GM12878 (cell line): ENCODE measurements at regions not wholly inside any gene's neighbourhood (a gene's known extent, or its start where the extent isn't known, plus 50 kb on each side); places are given as distances from the start of the nearest gene placed in this dataset.

ENCODE experiments used
- BCL11A ChIP-seq: IDR thresholded peaks from 2 replicates; pipeline ENCODE4 v1.6.1; 2011; ENCODE audit warnings: low read depth, low read length
- BHLHE40 ChIP-seq, 2 experiments: fragments of 450-650 bp in 1 of 2; IDR thresholded peaks; 2 replicates each; pipeline ENCODE4 v1.6.1; 2011 to 2017; ENCODE audit warnings: low read depth in 2 of 2, borderline replicate concordance in 1 of 2, improper control_type of control experiment in 1 of 2, low read length in 1 of 2, mild to moderate bottlenecking in 1 of 2
- CHD1 ChIP-seq: IDR thresholded peaks from 2 replicates; pipeline ENCODE4 v1.6.1; 2012; ENCODE audit warnings: low read depth, low read length, improper control_type of control experiment
- EED ChIP-seq: sonication (generic); IDR thresholded peaks from 2 replicates; pipeline ENCODE4 v1.6.1; 2016; ENCODE audit warnings: antibody characterized with exemption, low read depth
- ELK1 ChIP-seq: IDR thresholded peaks from 2 replicates; pipeline ENCODE4 v1.6.1; 2012; ENCODE audit warnings: low read depth, low read length, improper control_type of control experiment
- EP300 ChIP-seq, 2 experiments: fragments of 150-350 bp in 1 of 2; IDR thresholded peaks; 2 replicates each; pipeline ENCODE4 v1.6.1; 2011 to 2012; ENCODE audit warnings: low read depth in 2 of 2, low read length in 2 of 2, borderline replicate concordance in 1 of 2, improper control_type of control experiment in 1 of 2, inconsistent platforms in 1 of 2; ENCODE audit not compliant: control insufficient read depth in 1 of 2
- KLF5 ChIP-seq: fragments of 450-650 bp; IDR thresholded peaks from 2 replicates; pipeline ENCODE4 v1.6.1; 2014; ENCODE audit warnings: mild to moderate bottlenecking; ENCODE audit not compliant: partially characterized antibody
- PAX5 ChIP-seq: IDR thresholded peaks from 2 replicates; pipeline ENCODE4 v1.6.1; 2011; ENCODE audit warnings: low read depth, low read length, borderline replicate concordance
- POLR2AphosphoS5 ChIP-seq: IDR thresholded peaks from 2 replicates; pipeline ENCODE4 v1.6.1; 2011; ENCODE audit warnings: mild to moderate bottlenecking, low read length, inconsistent platforms
- RELB ChIP-seq: fragments of 450-650 bp; IDR thresholded peaks from 2 replicates; pipeline ENCODE4 v1.6.1; 2017; ENCODE audit warnings: low read depth, mild to moderate bottlenecking, moderate library complexity
- SKIL ChIP-seq: fragments of 450-650 bp; IDR thresholded peaks from 2 replicates; pipeline ENCODE4 v1.6.1; 2017; ENCODE audit warnings: mild to moderate bottlenecking, low read depth, inconsistent platforms; ENCODE audit not compliant: poor library complexity, severe bottlenecking
- USF2 ChIP-seq: IDR thresholded peaks from 2 replicates; pipeline ENCODE4 v1.6.1; 2011; ENCODE audit warnings: low read depth, low read length, improper control_type of control experiment, borderline replicate concordance
- ZBTB40 ChIP-seq: fragments of 450-650 bp; IDR thresholded peaks from 2 replicates; pipeline ENCODE4 v1.6.1; 2016; ENCODE audit warnings: mild to moderate bottlenecking, moderate library complexity, borderline replicate concordance
- ZNF687 ChIP-seq: fragments of 450-650 bp; IDR thresholded peaks from 2 replicates; pipeline ENCODE4 v1.6.1; 2017; ENCODE audit warnings: mild to moderate bottlenecking, moderate library complexity

- TF ChIP-seq ZNF687 (no peak), USF2 (no peak), EP300 (IDR thresholded peaks at IDR 0.05; ENCODE audit: borderline replicate concordance in 1 of 2, control insufficient read depth in 1 of 2, low read depth in 2 of 2, low read length in 2 of 2) (no peak; a peak in 1 of 4 replicates), BCL11A (no peak), BHLHE40 (IDR thresholded peaks at IDR 0.05; ENCODE audit: borderline replicate concordance in 1 of 2, low read depth in 2 of 2, low read length in 1 of 2) (peak in 1 of 2 experiments; percentile 59; a peak in 2 of 4 replicates), SKIL (peak; percentile 84), RELB (no peak), POLR2AphosphoS5 (no peak), ELK1 (no peak), CHD1 (no peak), EED (no peak), ZBTB40 (peak; percentile 74; the same call in 1 of the 2 replicates), PAX5 (no peak), KLF5 (no peak)
Measured at GRCh38 chr6:28838289-28838633, 85.5 kb downstream of the TRIM27 start (continued).
